Activated naive CD8-positive, alpha-beta T cell treated with anti-CD3 and anti-CD28 coated beads, Interleukin-2, amount 50 U/mL, for 24 hours (primary cell): ENCODE measurements at regions not wholly inside any gene's neighbourhood (a gene's known extent, or its start where the extent isn't known, plus 50 kb on each side); places are given as distances from the start of the nearest gene placed in this dataset.

ENCODE experiments used
- ATAC-seq: fragments of 150-1000 bp; cut with Tn5 transposase; one replicate; pipeline ENCODE4 v1.10.0; 2021
- DNase-seq: peaks from one replicate; pipeline ENCODE4 v3.0.0; 2021
- H3K27ac Mint-ChIP-seq: one replicate; pipeline ENCODE4 v1.8.0; 2021; ENCODE audit warnings: mild to moderate bottlenecking, mixed read lengths
- H3K27me3 Mint-ChIP-seq: one replicate; pipeline ENCODE4 v1.8.0; 2021; ENCODE audit warnings: mixed read lengths
- H3K36me3 Mint-ChIP-seq: one replicate; pipeline ENCODE4 v1.8.0; 2021; ENCODE audit warnings: low read depth, mixed read lengths
- H3K4me1 Mint-ChIP-seq: one replicate; pipeline ENCODE4 v1.8.0; 2021; ENCODE audit warnings: mixed read lengths
- H3K4me3 Mint-ChIP-seq: one replicate; pipeline ENCODE4 v1.8.0; 2021; ENCODE audit warnings: mild to moderate bottlenecking, moderate library complexity, mixed read lengths
- H3K9me3 Mint-ChIP-seq: one replicate; pipeline ENCODE4 v1.8.0; 2021; ENCODE audit warnings: mixed read lengths

- H3K4me1 Mint-ChIP-seq: no peaks in the 10 kb centered on the region
- H3K27ac Mint-ChIP-seq: no peak overlapping the region
- no peaks in the 10 kb centered on the region for H3K27me3 Mint-ChIP-seq
- no peak for ATAC-seq
- DNase-seq: no peak
- H3K9me3 Mint-ChIP-seq: no peaks in the 10 kb centered on the region
- no peak overlapping the region for H3K4me3 Mint-ChIP-seq
- no peaks in the 10 kb centered on the region for H3K36me3 Mint-ChIP-seq
Observed at GRCh38 chr2:120956486-120957156, 221.0 kb downstream of the GLI2 start.

- H3K4me3 Mint-ChIP-seq: no peak overlapping the region
- no peaks in the 10 kb centered on the region for H3K27me3 Mint-ChIP-seq
- DNase-seq (no peak), ATAC-seq (peak; percentile 8)
- no peaks in the 10 kb centered on the region for H3K9me3 Mint-ChIP-seq
- no peak overlapping the region for H3K27ac Mint-ChIP-seq
- no peaks in the 10 kb centered on the region for H3K36me3 Mint-ChIP-seq
- no peaks in the 10 kb centered on the region for H3K4me1 Mint-ChIP-seq
Observed at GRCh38 chr2:120957905-120958304, 222.2 kb downstream of the GLI2 start.

- no peaks in the 10 kb centered on the region for H3K36me3 Mint-ChIP-seq
- H3K4me3 Mint-ChIP-seq: no peak overlapping the region
- no peaks in the 10 kb centered on the region for H3K9me3 Mint-ChIP-seq
- ATAC-seq (no peak), DNase-seq (peak; percentile 8)
- no peaks in the 10 kb centered on the region for H3K4me1 Mint-ChIP-seq
- no peaks in the 10 kb centered on the region for H3K27me3 Mint-ChIP-seq
- no peak overlapping the region for H3K27ac Mint-ChIP-seq
Observed at GRCh38 chr2:120958623-120959366, 223.1 kb downstream of the GLI2 start.

GRCh38 chr2:120959426-120959825 is 223.8 kb downstream of the GLI2 start:
- Mint-ChIP-seq H3K36me3 (no peaks in the 10 kb centered on the region), H3K9me3 (no peaks in the 10 kb centered on the region), H3K27me3 (no peaks in the 10 kb centered on the region), H3K27ac (no peak overlapping the region), H3K4me3 (no peak overlapping the region), H3K4me1 (no peaks in the 10 kb centered on the region)
- DNase-seq: no peak
- no peak for ATAC-seq

GRCh38 chr2:120960770-120961366 is 225.2 kb downstream of the GLI2 start:
- no peak overlapping the region for H3K4me3 Mint-ChIP-seq
- H3K27me3 Mint-ChIP-seq: no peaks in the 10 kb centered on the region
- no peaks in the 10 kb centered on the region for H3K4me1 Mint-ChIP-seq
- no peak overlapping the region for H3K27ac Mint-ChIP-seq
- ATAC-seq: no peak
- H3K9me3 Mint-ChIP-seq: no peaks in the 10 kb centered on the region
- no peak for DNase-seq
- H3K36me3 Mint-ChIP-seq: no peaks in the 10 kb centered on the region

- ATAC-seq (no peak), DNase-seq (no peak)
- no peaks in the 10 kb centered on the region for H3K9me3 Mint-ChIP-seq
- no peaks in the 10 kb centered on the region for H3K27me3 Mint-ChIP-seq
- no peak overlapping the region for H3K4me3 Mint-ChIP-seq
- no peaks in the 10 kb centered on the region for H3K36me3 Mint-ChIP-seq
- no peak overlapping the region for H3K27ac Mint-ChIP-seq
- H3K4me1 Mint-ChIP-seq: no peaks in the 10 kb centered on the region
Observed at GRCh38 chr2:120961396-120961795, 225.7 kb downstream of the GLI2 start.

GRCh38 chr2:120963997-120964705 is 228.5 kb downstream of the GLI2 start:
- H3K4me3 Mint-ChIP-seq: no peak overlapping the region
- ATAC-seq (no peak), DNase-seq (no peak)
- no peaks in the 10 kb centered on the region for H3K4me1 Mint-ChIP-seq
- no peaks in the 10 kb centered on the region for H3K36me3 Mint-ChIP-seq
- H3K27ac Mint-ChIP-seq: no peak overlapping the region
- H3K27me3 Mint-ChIP-seq: no peaks in the 10 kb centered on the region
- H3K9me3 Mint-ChIP-seq: no peaks in the 10 kb centered on the region

GRCh38 chr2:120964819-120965218 is 229.2 kb downstream of the GLI2 start:
- Mint-ChIP-seq H3K4me1 (no peaks in the 10 kb centered on the region), H3K27me3 (no peaks in the 10 kb centered on the region), H3K4me3 (no peak overlapping the region), H3K36me3 (no peaks in the 10 kb centered on the region), H3K27ac (no peak overlapping the region), H3K9me3 (no peaks in the 10 kb centered on the region)
- no peak for ATAC-seq
- DNase-seq: no peak

- no peaks in the 10 kb centered on the region for H3K36me3 Mint-ChIP-seq
- H3K27me3 Mint-ChIP-seq: no peaks in the 10 kb centered on the region
- H3K4me3 Mint-ChIP-seq: no peak overlapping the region
- no peak for DNase-seq
- no peaks in the 10 kb centered on the region for H3K9me3 Mint-ChIP-seq
- H3K27ac Mint-ChIP-seq: no peak overlapping the region
- no peaks in the 10 kb centered on the region for H3K4me1 Mint-ChIP-seq
- no peak for ATAC-seq
Observed at GRCh38 chr2:120966510-120967254, 231.0 kb downstream of the GLI2 start.

GRCh38 chr2:120968307-120969015 is 232.8 kb downstream of the GLI2 start:
- Mint-ChIP-seq H3K4me3 (no peak overlapping the region), H3K9me3 (no peaks in the 10 kb centered on the region), H3K36me3 (no peaks in the 10 kb centered on the region), H3K4me1 (no peaks in the 10 kb centered on the region), H3K27me3 (no peaks in the 10 kb centered on the region), H3K27ac (no peak overlapping the region)
- DNase-seq (no peak), ATAC-seq (no peak)

- Mint-ChIP-seq H3K9me3 (no peaks in the 10 kb centered on the region), H3K27ac (no peak overlapping the region), H3K4me1 (no peaks in the 10 kb centered on the region), H3K36me3 (no peaks in the 10 kb centered on the region), H3K27me3 (no peaks in the 10 kb centered on the region), H3K4me3 (no peak overlapping the region)
- no peak for DNase-seq
- no peak for ATAC-seq
Observed at GRCh38 chr2:120969613-120970355, 234.1 kb downstream of the GLI2 start.

GRCh38 chr2:120971866-120972265 is 236.2 kb downstream of the GLI2 start:
- H3K4me3 Mint-ChIP-seq: no peak overlapping the region
- H3K36me3 Mint-ChIP-seq: no peaks in the 10 kb centered on the region
- H3K27ac Mint-ChIP-seq: no peak overlapping the region
- ATAC-seq (no peak), DNase-seq (no peak)
- H3K4me1 Mint-ChIP-seq: no peaks in the 10 kb centered on the region
- no peaks in the 10 kb centered on the region for H3K9me3 Mint-ChIP-seq
- H3K27me3 Mint-ChIP-seq: no peaks in the 10 kb centered on the region

- Mint-ChIP-seq H3K4me1 (no peaks in the 10 kb centered on the region), H3K9me3 (no peaks in the 10 kb centered on the region), H3K27me3 (no peaks in the 10 kb centered on the region), H3K36me3 (no peaks in the 10 kb centered on the region), H3K27ac (no peak overlapping the region), H3K4me3 (no peak overlapping the region)
- DNase-seq (no peak), ATAC-seq (no peak)
Observed at GRCh38 chr2:120972286-120972685, 236.6 kb downstream of the GLI2 start.
